ENCODE measurements at regions not wholly inside any gene's neighbourhood (a gene's known extent, or its start where the extent isn't known, plus 50 kb on each side); places are given as distances from the start of the nearest gene placed in this dataset.
"Not testable (repeated sequence)": the region's sequence is repeated elsewhere in the genome, so short reads cannot be mapped to it uniquely, and the experiment has no call there.

DNA sequence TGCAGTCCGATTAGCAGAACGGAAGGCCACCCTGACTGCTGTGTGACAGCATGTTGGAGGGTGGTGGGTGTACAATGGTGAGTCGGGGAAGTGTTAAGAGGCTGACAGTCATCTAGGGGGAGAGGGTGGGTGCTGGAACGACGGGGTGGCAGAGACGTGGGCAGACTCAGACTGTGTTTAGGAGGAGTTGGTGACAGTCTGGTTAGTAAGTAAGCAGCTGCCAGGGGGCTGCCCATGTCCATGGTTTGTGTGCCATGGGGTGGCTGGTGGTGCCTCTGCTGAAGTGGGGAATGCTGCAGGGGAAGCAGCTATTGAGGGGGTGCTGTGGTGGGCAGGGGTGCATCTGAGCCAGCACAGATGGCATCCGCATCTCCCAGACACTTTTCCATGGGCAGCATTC, 51.3 kb upstream of the BOD1 start:
- DNase-seq, result no peak

DNA sequence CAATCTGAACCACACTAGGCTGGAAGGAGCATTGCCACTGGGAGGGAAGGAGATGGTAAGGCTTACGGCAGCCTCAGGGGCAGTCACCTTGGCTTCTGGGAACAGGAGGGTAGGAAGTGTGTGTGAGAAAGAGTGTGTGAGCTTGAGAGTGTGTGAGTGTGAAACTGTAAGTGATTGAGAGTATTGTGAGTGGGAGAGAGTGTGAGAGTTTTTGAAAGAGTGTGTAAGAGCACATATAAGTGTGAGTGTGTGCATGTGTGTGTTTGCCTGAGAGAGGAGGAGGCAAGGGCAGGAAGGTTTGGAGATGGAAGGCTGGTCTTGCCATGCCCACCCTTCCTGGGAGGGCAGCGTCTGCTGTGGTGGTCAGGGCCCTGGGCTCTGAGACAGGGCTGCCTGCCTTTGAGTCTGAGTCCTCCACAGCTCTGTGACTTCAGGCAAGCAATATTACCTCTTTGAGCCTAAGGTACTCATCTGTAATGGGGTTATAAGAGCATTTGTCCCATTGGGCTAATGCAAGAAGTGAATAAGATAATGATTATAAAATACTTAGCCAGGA, 51.9 kb upstream of the BOD1 start:
- no peak for DNase-seq

- no peak for DNase-seq
Observed at GRCh38 chr5:173668910-173669309, 52.5 kb upstream of the BOD1 start.

- DNase-seq, result no peak
Observed at GRCh38 chr5:173669483-173669882, 53.0 kb upstream of the BOD1 start.

DNA sequence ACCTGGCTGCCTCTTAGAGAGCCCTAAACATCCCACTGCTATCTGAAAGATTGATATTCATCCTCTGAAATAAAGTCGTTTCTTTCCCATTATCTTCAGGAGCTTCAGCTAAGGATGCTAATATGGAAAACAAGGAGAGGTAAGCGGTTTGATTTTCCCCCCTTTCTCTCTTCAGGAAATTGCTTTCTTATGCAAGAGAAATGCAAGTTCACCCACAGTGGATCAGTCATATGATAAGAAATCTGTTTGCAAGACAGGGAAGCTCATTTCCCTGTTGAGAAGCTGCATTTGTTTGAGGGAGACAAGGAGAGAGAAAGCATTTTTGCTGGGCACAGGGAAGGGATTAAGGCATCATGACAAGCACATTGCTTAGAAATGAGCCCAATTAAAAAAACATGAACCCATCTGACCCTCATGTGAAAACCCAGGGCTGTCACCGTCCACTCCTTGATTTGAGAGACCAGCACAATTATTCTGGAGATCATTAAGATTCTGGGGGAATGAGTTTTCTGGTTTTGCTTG, 53.7 kb upstream of the BOD1 start:
- DNase-seq, result no peak

GRCh38 chr5:173670791-173671120, 54.3 kb upstream of the BOD1 start:
- DNase-seq, result no peak

DNA sequence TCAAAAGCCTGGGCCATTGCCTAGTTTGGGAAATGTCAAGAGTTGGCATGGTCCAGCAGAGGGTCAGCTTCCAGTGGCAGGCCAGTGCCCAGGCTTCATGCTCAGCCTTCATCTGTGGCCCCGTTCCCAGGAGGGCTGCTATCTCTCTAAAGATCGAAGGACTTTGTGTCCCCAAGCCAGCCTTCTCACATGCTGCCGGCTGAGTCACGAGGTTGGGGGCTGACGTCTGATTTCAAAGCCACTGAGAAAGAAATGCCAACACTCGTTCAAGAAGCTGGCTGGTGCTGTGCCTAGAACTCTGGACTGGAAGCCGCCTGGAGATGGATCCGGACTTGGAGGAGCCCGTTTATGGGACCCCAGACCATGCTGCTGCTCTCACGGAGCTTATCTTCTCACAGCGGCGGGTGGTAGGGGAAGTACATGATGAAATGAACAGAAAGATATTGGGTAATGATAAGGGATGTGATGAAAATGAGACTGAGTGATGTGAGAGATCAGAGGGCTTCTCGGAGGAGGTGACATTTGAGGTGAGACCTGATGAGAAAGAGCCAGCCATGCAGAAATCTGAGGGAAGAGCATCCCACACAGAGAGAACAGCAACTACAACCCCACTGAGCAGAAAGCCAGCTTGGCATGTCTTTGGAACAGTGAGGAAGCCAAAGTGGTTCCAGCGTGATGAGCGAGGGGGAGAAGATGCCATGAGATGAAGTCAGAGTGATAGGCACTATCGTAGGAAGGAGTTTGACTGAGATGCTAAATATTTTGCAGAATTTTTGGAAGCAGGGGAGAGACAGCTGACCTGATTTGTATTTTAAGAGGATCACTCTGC, 54.9 kb upstream of the BOD1 start:
- no peak for DNase-seq

DNA sequence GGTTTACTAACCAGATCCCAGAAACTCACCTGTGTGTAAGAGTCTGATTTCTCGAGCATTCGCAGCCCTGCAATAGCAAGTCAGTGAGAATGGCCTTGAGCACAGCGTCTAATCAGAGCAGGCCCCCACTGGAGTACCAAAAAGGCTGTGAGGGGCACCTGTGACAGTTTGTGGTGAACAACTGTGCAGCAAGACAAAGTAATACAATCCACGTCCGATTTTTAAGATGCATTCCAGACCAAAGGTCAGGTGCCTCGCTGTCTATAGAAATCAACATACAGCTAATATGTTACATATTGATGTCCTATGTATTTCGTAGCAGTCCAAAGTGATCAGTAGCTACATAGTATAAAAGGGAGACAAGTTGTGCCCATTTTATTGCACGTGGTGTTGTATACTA, 55.7 kb upstream of the BOD1 start:
- no peak for DNase-seq

- DNase-seq, result no peak
Observed at GRCh38 chr5:173672891-173673290, 56.4 kb upstream of the BOD1 start.

GRCh38 chr5:173673295-173674101, 57.0 kb upstream of the BOD1 start:
- DNase-seq, result no peak

GRCh38 chr5:173675287-173675996, 59.0 kb upstream of the BOD1 start:
- no peak for DNase-seq

- no peak for DNase-seq
Observed at GRCh38 chr5:173676375-173676774, 59.9 kb upstream of the BOD1 start.

GRCh38 chr5:173677125-173677672, 60.7 kb upstream of the BOD1 start:
- no peak for DNase-seq

DNA sequence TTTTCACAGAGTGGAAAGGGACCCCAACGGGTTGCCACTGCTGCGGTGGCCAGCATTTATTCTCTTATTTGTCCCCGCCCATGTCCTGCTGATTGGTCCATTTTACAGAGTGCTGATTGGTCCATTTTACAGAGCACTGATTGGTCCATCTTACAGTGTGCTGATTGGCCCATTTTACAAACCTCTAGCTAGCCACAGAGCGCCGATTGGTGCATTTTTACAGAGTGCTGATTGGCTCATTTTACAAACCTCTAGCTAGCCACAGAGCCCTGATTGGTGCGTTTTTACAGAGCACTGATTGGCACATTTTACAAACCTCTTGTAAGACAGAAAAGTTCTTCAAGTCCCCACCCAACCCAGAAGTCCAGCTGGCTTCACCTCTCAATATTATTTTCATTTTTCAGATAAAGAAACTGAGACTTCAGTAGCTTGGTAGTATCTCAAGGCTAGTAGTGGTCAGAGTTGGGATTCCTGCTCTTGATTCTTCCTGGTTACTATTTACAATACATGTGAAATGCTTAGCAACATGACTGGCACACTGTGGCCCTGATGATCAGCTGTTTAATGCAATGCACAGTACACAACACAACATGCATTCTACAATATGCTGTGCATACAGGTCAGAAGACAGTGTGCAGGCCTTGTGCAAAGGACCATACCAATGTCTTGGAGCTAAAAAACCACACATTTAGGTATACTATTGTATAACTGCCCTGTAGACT, 63.6 kb upstream of the BOD1 start:
- DNase-seq, result no peak

DNA sequence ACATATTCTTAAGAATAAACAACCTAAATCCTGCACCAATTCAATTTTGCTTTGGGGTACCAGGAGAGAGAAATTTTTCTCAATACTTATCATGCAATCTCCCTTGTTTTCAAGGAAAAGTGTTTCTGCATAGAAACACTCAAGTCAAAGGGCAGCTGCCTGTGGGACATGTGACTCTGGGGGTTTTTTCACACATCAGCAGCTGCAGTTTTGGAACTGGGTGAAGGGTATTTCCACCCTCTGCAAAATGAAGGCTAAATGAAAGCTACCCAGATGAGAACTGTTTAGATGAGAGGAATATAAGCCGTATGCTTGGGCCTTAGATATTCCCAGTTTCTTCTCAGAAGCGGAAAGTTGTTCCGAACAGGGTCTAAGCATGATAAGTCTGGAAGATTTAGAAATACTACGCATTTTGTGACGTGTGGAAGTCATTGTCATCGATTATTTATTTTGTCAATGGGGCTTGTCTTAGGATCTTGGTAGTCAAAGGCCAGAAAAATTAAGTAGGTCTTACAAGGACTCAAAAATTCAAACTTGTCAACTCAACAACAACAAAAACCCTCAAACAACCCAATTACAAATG, 64.3 kb upstream of the BOD1 start:
- no peak for DNase-seq

- DNase-seq, result no peak
Observed at GRCh38 chr5:173682313-173682712, 65.9 kb upstream of the BOD1 start.

DNA sequence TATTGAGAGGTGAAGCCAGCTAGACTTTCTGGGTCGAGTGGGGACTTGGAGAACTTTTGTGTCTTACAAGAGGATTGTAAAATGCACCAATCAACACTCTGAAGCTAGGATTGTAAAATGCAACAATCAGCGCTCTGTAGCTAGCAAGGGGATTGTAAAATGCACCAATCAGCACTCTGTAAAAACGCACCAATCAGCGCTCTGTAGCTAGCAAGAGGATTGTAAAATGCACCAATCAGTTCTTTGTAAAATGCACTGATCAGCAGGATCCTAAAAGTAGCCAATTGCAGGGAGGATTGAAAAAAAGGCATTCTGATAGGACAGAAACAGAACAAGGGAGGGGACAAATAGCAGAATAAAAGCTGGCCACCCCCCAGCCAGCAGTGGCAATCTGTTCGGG, 68.1 kb upstream of the BOD1 start:
- not testable (repeated sequence) for DNase-seq

GRCh38 chr5:173686950-173687349, 70.5 kb upstream of the BOD1 start:
- no peak for DNase-seq

DNA sequence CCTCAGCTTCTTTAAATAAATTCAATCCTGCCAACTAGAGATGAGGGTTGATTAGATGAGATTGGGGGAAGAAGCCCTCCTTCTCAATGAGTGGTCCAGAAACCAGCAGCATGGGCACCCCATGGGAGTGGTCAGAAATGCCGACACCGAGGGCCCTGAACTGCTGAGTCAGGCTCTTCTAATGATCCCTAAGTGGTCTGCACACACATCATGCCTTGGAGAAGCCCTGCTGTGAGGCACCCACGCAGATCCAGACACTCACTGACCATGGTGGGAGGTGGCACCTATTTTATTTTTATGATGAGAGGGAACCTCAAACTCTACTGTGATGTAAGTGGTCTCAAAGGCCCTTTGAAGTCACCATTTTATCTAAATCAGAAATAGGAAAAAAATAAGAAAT, 72.3 kb upstream of the BOD1 start:
- DNase-seq, result no peak

- no peak for DNase-seq
Observed at GRCh38 chr5:173689171-173689736, 72.8 kb upstream of the BOD1 start.

DNA sequence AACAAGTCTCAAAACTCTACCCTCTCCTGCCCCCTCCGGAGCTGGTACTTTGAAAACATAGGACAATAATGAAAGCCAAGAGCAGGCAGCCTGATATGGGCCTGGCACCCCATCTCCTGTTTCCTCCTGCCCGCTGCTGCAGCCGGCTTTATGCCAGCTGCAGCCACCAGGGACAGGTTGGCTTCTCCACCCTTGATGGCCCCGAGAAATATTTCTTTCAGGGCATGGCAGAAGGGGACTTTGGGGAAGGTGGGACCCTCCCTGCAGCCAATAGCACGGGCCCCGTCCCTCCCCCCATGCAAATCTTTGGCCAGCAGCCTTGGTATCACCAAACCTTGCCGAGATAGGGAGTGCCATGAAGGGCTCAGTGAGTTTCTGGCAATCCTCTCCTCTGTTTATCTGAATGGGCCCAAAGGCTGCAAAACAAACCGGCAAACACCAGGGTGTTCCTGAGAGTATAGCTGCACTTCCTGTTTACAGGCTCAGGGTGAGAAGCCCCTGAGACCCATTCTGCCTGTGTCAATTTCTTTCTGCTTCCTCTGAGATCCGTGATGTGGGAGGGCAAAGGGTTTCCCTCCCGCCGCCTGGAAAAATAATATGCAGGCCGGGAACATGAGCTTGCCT, 73.4 kb upstream of the BOD1 start:
- no peak for DNase-seq
